ENCODE measurements at regions not wholly inside any gene's neighbourhood (a gene's known extent, or its start where the extent isn't known, plus 50 kb on each side); places are given as distances from the start of the nearest gene placed in this dataset.
"Not testable (repeated sequence)": the region's sequence is repeated elsewhere in the genome, so short reads cannot be mapped to it uniquely, and the experiment has no call there.

DNA sequence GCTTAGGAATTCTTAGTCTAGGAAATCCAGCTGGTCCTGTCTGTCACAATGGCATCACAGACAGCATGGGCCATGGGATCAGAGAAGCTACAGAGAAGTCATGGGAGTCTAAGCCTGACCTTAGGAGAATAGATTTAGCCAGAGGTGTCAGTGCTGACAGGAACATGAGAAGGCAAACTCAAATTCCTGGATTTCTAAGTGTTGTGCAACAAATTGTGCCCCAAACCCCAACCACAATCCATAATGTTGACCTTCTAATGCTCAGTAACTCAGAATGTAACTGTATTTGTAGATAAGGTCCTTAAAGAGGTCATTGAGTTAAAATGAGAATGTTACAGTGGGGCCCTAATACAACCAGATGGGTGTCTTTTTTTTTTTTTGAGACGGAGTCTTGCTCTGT, 95.9 kb upstream of the RHOBTB1 start:
- Histone ChIP-seq H3K4me1 (ENCODE audit: insufficient read depth) (no peaks in the 10 kb centered on the region), H3K27ac (no peak overlapping the region), H3K36me3 (replicated peaks; ENCODE audit: insufficient read depth, low read depth) (no peaks in the 10 kb centered on the region), H3K9me3 (ENCODE audit: low read depth) (no peaks in the 10 kb centered on the region), H3K9me2 (replicated peaks; ENCODE audit: insufficient read depth) (no peaks in the 10 kb centered on the region), H3K4me2 (no peak overlapping the region), H2AFZ (no peak overlapping the region), H3K79me2 (no peaks in the 10 kb centered on the region), H3K27me3 (no peaks in the 10 kb centered on the region), H4K20me1 (ENCODE audit: insufficient read depth, poor library complexity, severe bottlenecking) (no peaks in the 10 kb centered on the region), H3K4me3 (no peak overlapping the region)
- WGBS (ENCODE audit: low lambda C conversion rate, missing lambda C conversion rate), result 100% methylated on average over 1 of the region's 1 CpG
- DNase-seq (ENCODE audit: low spot score), result no peak
- TF ChIP-seq EZH2 (IDR thresholded peaks at IDR 0.05; ENCODE audit: borderline replicate concordance) (no peak), EZH2phosphoT487 (IDR thresholded peaks at IDR 0.05; ENCODE audit: low read depth, severe bottlenecking, unreplicated experiment) (no peak)
- TF ChIP-seq, protein P1, sequence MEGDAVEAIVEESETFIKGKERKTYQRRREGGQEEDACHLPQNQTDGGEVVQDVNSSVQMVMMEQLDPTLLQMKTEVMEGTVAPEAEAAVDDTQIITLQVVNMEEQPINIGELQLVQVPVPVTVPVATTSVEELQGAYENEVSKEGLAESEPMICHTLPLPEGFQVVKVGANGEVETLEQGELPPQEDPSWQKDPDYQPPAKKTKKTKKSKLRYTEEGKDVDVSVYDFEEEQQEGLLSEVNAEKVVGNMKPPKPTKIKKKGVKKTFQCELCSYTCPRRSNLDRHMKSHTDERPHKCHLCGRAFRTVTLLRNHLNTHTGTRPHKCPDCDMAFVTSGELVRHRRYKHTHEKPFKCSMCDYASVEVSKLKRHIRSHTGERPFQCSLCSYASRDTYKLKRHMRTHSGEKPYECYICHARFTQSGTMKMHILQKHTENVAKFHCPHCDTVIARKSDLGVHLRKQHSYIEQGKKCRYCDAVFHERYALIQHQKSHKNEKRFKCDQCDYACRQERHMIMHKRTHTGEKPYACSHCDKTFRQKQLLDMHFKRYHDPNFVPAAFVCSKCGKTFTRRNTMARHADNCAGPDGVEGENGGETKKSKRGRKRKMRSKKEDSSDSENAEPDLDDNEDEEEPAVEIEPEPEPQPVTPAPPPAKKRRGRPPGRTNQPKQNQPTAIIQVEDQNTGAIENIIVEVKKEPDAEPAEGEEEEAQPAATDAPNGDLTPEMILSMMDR (IDR thresholded peaks at IDR 0.05; ENCODE audit: poor library complexity), result no peak

DNA sequence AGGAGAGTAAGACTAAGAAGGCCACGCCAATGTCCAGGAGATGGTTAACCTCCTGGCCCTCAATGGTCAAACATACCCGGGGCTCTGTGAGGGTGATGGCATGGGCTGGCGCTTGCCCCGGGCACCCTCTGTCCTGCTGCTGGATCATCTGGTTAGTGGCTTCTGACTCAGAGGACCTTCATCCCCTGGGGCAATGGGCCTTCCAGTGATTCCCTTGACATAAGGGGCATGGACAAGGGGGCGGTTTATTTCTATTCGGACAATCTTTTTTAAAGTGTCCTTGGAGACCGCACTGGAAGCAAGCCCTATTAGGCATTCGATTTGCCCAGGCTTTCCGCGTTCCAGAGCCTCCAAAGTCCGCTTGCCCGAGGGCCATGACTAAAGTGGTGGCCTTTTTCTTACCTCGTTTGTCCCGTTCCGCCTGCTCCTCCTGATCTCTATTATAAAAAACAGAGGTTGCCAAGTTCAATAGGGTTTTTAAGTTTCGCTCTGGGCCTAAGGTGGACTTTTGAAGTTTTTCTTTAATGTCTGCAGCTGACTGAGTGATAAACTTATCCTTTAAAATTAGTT, 93.4 kb upstream of the RHOBTB1 start:
- H3K27ac ChIP-seq; H3K36me3 ChIP-seq (replicated peaks; ENCODE audit: insufficient read depth, low read depth); H3K27me3 ChIP-seq; H3K9me2 ChIP-seq (replicated peaks; ENCODE audit: insufficient read depth); H3K79me2 ChIP-seq; H3K9me3 ChIP-seq (ENCODE audit: low read depth); DNase-seq (ENCODE audit: low spot score); H3K4me3 ChIP-seq; H4K20me1 ChIP-seq (ENCODE audit: insufficient read depth, poor library complexity, severe bottlenecking); H2AFZ ChIP-seq; H3K4me2 ChIP-seq; H3K4me1 ChIP-seq (ENCODE audit: insufficient read depth): not testable (repeated sequence)
- 94% methylated on average over 16 of the region's 16 CpGs for WGBS (ENCODE audit: low lambda C conversion rate, missing lambda C conversion rate)

DNA sequence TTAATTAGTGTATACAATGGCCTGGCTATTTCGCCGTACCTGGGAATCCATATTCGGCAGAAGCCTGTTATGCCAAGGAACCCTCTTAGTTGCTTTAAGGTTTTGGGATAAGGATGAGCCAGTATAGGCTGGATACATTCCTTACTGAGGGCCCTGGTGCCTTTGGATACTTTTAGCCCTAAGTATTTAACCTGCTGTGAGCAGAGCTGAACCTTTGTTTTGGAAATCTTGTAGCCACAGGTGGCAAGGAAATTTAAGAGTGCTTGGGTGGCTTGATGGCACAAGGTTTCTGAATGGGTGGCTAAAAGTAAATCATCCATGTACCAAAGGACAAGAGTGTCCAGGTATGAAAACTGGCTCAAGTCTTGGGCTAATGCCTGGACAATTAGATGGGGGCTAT, 92.2 kb upstream of the RHOBTB1 start:
- whole genome bisulfite sequencing (ENCODE audit: low lambda C conversion rate, missing lambda C conversion rate), result 90% methylated on average over 3 of the region's 3 CpGs
- not testable (repeated sequence) for H3K9me2 ChIP-seq (replicated peaks; ENCODE audit: insufficient read depth); H3K27ac ChIP-seq; H4K20me1 ChIP-seq (ENCODE audit: insufficient read depth, poor library complexity, severe bottlenecking); H3K9me3 ChIP-seq (ENCODE audit: low read depth); H3K79me2 ChIP-seq; DNase-seq (ENCODE audit: low spot score); H3K4me2 ChIP-seq; H3K4me1 ChIP-seq (ENCODE audit: insufficient read depth); H3K27me3 ChIP-seq; H2AFZ ChIP-seq; H3K4me3 ChIP-seq; H3K36me3 ChIP-seq (replicated peaks; ENCODE audit: insufficient read depth, low read depth)

DNA sequence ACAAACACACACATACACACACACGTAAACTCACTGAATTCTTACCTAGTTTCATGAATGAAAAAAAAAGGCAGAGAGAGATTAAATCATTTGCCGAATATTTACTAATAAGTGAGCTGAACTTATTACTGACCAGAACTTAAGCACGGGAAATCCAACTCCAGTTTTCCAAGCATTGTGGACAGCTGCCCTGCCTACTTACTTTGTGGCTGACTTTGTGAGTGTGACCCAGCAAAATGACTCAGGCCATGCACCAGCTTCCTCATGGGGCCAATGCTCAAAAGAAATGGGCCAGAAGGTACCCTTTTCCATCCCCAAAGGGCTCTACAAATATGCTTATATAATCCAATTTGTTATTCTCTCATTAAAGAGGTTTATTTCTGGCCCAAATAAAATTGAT, 87.4 kb upstream of the RHOBTB1 start:
- Histone ChIP-seq H3K27ac (no peak overlapping the region), H3K9me2 (replicated peaks; ENCODE audit: insufficient read depth) (no peaks in the 10 kb centered on the region), H3K79me2 (no peaks in the 10 kb centered on the region), H3K4me1 (ENCODE audit: insufficient read depth) (no peaks in the 10 kb centered on the region), H3K27me3 (no peaks in the 10 kb centered on the region), H3K9me3 (ENCODE audit: low read depth) (no peaks in the 10 kb centered on the region), H3K4me3 (no peak overlapping the region), H4K20me1 (ENCODE audit: insufficient read depth, poor library complexity, severe bottlenecking) (no peaks in the 10 kb centered on the region), H3K4me2 (no peak overlapping the region), H3K36me3 (replicated peaks; ENCODE audit: insufficient read depth, low read depth) (no peaks in the 10 kb centered on the region), H2AFZ (no peak overlapping the region)
- DNase-seq (ENCODE audit: low spot score), result no peak
- 95% methylated on average over 3 of the region's 3 CpGs for WGBS (ENCODE audit: low lambda C conversion rate, missing lambda C conversion rate)
- no peak for TF ChIP-seq EZH2 (IDR thresholded peaks at IDR 0.05; ENCODE audit: borderline replicate concordance)
- TF ChIP-seq, protein P1 (IDR thresholded peaks at IDR 0.05; ENCODE audit: poor library complexity), result no peak
- no peak for TF ChIP-seq EZH2phosphoT487 (IDR thresholded peaks at IDR 0.05; ENCODE audit: low read depth, severe bottlenecking, unreplicated experiment)
